GM23248 (cell line): ENCODE measurements at regions not wholly inside any gene's neighbourhood (a gene's known extent, or its start where the extent isn't known, plus 50 kb on each side); places are given as distances from the start of the nearest gene placed in this dataset.

Experiments used
- EZH2 ChIP-seq: fragments of 200-600 bp; sonication (generic); IDR thresholded peaks from 2 replicates; pipeline ENCODE4 v1.6.1; 2018; ENCODE audit warnings: antibody characterized with exemption, mild to moderate bottlenecking; ENCODE audit not compliant: insufficient read depth, poor library complexity, severe bottlenecking
- EZH2phosphoT487 ChIP-seq: fragments of 200-600 bp; sonication (generic); IDR thresholded peaks from 2 replicates; pipeline ENCODE4 v1.6.1; 2018; ENCODE audit warnings: antibody characterized with exemption, moderate library complexity, mild to moderate bottlenecking, low read depth; ENCODE audit not compliant: insufficient read depth

DNA sequence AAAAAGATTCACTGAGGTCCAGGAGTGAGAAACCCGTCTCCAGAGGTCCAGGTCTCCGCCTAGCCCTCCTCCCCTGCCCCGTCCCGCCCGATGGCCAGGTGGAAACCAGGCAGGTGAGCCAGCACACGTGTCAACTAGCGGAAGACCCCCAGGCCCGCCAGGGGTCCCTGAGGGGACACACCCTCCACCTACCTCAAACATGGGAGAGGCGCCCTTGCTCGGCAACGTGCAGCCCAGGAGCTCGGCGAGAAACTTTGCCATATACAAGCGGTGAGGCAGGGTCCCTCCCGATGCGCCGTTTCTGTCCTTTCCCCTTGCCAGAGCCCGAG is 330.0 kb downstream of the HNRNPD start:
- TF ChIP-seq EZH2: no peak
- no peak for TF ChIP-seq EZH2phosphoT487
